HuH-7 (cell line): ENCODE measurements at regions not wholly inside any gene's neighbourhood (a gene's known extent, or its start where the extent isn't known, plus 50 kb on each side); places are given as distances from the start of the nearest gene placed in this dataset.
"Not testable (repeated sequence)": the region's sequence is repeated elsewhere in the genome, so short reads cannot be mapped to it uniquely, and the experiment has no call there.

ENCODE experiments used
- DNase-seq: peaks from one replicate; pipeline ENCODE4 v3.0.0; 2011; ENCODE audit warnings: low spot score

GRCh38 chr3:40753291-40753770 lies 228.6 kb downstream of the ZNF621 start:
- DNase-seq, result no peak

- DNase-seq, result no peak
Measured at GRCh38 chr3:40753951-40754350, 229.2 kb downstream of the ZNF621 start.

- DNase-seq, result no peak
Measured at GRCh38 chr3:40754994-40755393, 230.2 kb downstream of the ZNF621 start.

GRCh38 chr3:40756500-40756899 lies 231.7 kb downstream of the ZNF621 start:
- DNase-seq, result no peak

GRCh38 chr3:40762771-40763170 lies 238.0 kb downstream of the ZNF621 start:
- DNase-seq, result not testable (repeated sequence)

- DNase-seq, result no peak
Measured at GRCh38 chr3:40763807-40764206, 239.0 kb downstream of the ZNF621 start.

GRCh38 chr3:40764747-40765146 lies 240.0 kb downstream of the ZNF621 start:
- peak; percentile 60 for DNase-seq

GRCh38 chr3:40765884-40766283 lies 241.1 kb downstream of the ZNF621 start:
- no peak for DNase-seq

GRCh38 chr3:40766396-40766795 lies 241.6 kb downstream of the ZNF621 start:
- DNase-seq, result no peak

GRCh38 chr3:40768046-40768445 lies 243.3 kb downstream of the ZNF621 start:
- no peak for DNase-seq

GRCh38 chr3:40768536-40768935 lies 243.8 kb downstream of the ZNF621 start:
- no peak for DNase-seq

- DNase-seq, result no peak
Measured at GRCh38 chr3:40770061-40770460, 245.3 kb downstream of the ZNF621 start.

GRCh38 chr3:40771112-40771511 lies 246.4 kb downstream of the ZNF621 start:
- no peak for DNase-seq

- DNase-seq, result no peak
Measured at GRCh38 chr3:40779039-40779438, 254.3 kb downstream of the ZNF621 start.

GRCh38 chr3:40780291-40780924 lies 255.6 kb downstream of the ZNF621 start:
- no peak for DNase-seq

GRCh38 chr3:40780925-40781406 lies 256.2 kb downstream of the ZNF621 start:
- no peak for DNase-seq

- peak; percentile 40 for DNase-seq
Measured at GRCh38 chr3:40782111-40782721, 257.5 kb downstream of the ZNF621 start.

GRCh38 chr3:40790746-40791145 lies 266.0 kb downstream of the ZNF621 start:
- no peak for DNase-seq

GRCh38 chr3:40793730-40794129 lies 269.0 kb downstream of the ZNF621 start:
- DNase-seq, result no peak

- peak; percentile 46 for DNase-seq
Measured at GRCh38 chr3:40800343-40800742, 275.6 kb downstream of the ZNF621 start.

GRCh38 chr3:40801284-40801741 lies 276.6 kb downstream of the ZNF621 start:
- DNase-seq, result no peak

GRCh38 chr3:40803311-40803710 lies 278.6 kb downstream of the ZNF621 start:
- DNase-seq, result no peak

GRCh38 chr3:40805456-40805855 lies 280.7 kb downstream of the ZNF621 start:
- DNase-seq, result no peak

GRCh38 chr3:40810813-40811212 lies 286.1 kb downstream of the ZNF621 start:
- no peak for DNase-seq
